Mesothelial cell of epicardium (in vitro differentiated cells): ENCODE measurements at regions not wholly inside any gene's neighbourhood (a gene's known extent, or its start where the extent isn't known, plus 50 kb on each side); places are given as distances from the start of the nearest gene placed in this dataset.
"Not testable (repeated sequence)": the region's sequence is repeated elsewhere in the genome, so short reads cannot be mapped to it uniquely, and the experiment has no call there.

ENCODE experiments used
- DNase-seq, 2 experiments: peaks; one replicate each; pipeline ENCODE4 v3.0.0; 2021; ENCODE audit warnings: low spot score in 2 of 2; ENCODE audit not compliant: unreplicated experiment in 2 of 2
- H3K27ac Mint-ChIP-seq: 2 replicates; pipeline ENCODE4 v1.8.0; 2021; ENCODE audit warnings: mixed read lengths
- H3K27me3 Mint-ChIP-seq: 2 replicates; pipeline ENCODE4 v1.8.0; 2021; ENCODE audit warnings: low read depth, mixed read lengths
- H3K36me3 Mint-ChIP-seq: 2 replicates; pipeline ENCODE4 v1.8.0; 2021; ENCODE audit warnings: mixed read lengths
- H3K4me1 Mint-ChIP-seq: 2 replicates; pipeline ENCODE4 v1.8.0; 2021; ENCODE audit warnings: mixed read lengths
- H3K4me3 Mint-ChIP-seq: 2 replicates; pipeline ENCODE4 v1.8.0; 2021; ENCODE audit warnings: mild to moderate bottlenecking, moderate library complexity, mixed read lengths
- H3K9me3 Mint-ChIP-seq: 2 replicates; pipeline ENCODE4 v1.8.0; 2021; ENCODE audit warnings: mixed read lengths
- TF ChIP-seq, protein P1 (sequence below): fragments of 200-600 bp; sonication (generic); IDR thresholded peaks from one replicate; pipeline ENCODE4 v1.5.0; 2021; ENCODE audit warnings: antibody characterized with exemption; ENCODE audit not compliant: unreplicated experiment

- TF ChIP-seq, protein P1, sequence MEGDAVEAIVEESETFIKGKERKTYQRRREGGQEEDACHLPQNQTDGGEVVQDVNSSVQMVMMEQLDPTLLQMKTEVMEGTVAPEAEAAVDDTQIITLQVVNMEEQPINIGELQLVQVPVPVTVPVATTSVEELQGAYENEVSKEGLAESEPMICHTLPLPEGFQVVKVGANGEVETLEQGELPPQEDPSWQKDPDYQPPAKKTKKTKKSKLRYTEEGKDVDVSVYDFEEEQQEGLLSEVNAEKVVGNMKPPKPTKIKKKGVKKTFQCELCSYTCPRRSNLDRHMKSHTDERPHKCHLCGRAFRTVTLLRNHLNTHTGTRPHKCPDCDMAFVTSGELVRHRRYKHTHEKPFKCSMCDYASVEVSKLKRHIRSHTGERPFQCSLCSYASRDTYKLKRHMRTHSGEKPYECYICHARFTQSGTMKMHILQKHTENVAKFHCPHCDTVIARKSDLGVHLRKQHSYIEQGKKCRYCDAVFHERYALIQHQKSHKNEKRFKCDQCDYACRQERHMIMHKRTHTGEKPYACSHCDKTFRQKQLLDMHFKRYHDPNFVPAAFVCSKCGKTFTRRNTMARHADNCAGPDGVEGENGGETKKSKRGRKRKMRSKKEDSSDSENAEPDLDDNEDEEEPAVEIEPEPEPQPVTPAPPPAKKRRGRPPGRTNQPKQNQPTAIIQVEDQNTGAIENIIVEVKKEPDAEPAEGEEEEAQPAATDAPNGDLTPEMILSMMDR = no peak
- H3K9me3 Mint-ChIP-seq = peaks cover 22% of the 10 kb centered on the region
- no peaks in the 10 kb centered on the region for H3K36me3 Mint-ChIP-seq
- no peaks in the 10 kb centered on the region for H3K4me1 Mint-ChIP-seq
- no peak overlapping the region for H3K27ac Mint-ChIP-seq
- H3K27me3 Mint-ChIP-seq = peaks cover 9% of the 10 kb centered on the region
- no peak for DNase-seq
- no peak overlapping the region for H3K4me3 Mint-ChIP-seq
These were observed 538.7 kb downstream of the HAPSTR1 start for GRCh38 chr16:9630119-9630518.

- no peak overlapping the region for H3K4me3 Mint-ChIP-seq
- H3K27ac Mint-ChIP-seq = no peak overlapping the region
- peaks cover 22% of the 10 kb centered on the region for H3K9me3 Mint-ChIP-seq
- TF ChIP-seq, protein P1 = no peak
- H3K27me3 Mint-ChIP-seq = peaks cover 9% of the 10 kb centered on the region
- no peak for DNase-seq
- no peaks in the 10 kb centered on the region for H3K36me3 Mint-ChIP-seq
- H3K4me1 Mint-ChIP-seq = no peaks in the 10 kb centered on the region
These were observed 539.5 kb downstream of the HAPSTR1 start for GRCh38 chr16:9630985-9631384.

DNA sequence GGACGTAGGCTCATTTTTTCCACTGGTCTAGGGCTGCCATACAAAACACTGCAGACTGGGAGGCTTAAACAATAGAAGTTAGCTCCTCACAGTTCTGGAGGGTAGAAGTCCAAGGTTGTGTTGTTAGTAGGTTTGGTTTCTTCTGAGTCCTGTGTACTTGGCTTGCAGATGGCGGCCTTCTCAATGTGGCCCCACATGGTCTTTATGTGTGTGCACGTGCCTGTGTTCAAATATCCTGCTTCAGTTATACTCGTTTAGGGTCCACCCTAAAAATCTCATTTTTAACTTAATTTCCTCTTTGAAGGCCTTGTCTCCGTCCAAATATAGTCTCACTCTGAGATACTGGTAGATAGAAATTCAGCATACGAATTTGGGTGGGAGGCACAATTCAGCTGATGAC is 542.4 kb downstream of the HAPSTR1 start:
- H3K27me3 Mint-ChIP-seq = no peaks in the 10 kb centered on the region
- TF ChIP-seq, protein P1 = no peak
- no peak for DNase-seq
- peaks cover 22% of the 10 kb centered on the region for H3K9me3 Mint-ChIP-seq
- H3K36me3 Mint-ChIP-seq = no peaks in the 10 kb centered on the region
- no peak overlapping the region for H3K4me3 Mint-ChIP-seq
- no peaks in the 10 kb centered on the region for H3K4me1 Mint-ChIP-seq
- no peak overlapping the region for H3K27ac Mint-ChIP-seq

GRCh38 chr16:9635150-9635720 is 543.8 kb downstream of the HAPSTR1 start:
- H3K4me3 Mint-ChIP-seq, H3K36me3 Mint-ChIP-seq, DNase-seq, H3K27ac Mint-ChIP-seq, H3K27me3 Mint-ChIP-seq, H3K4me1 Mint-ChIP-seq: not testable (repeated sequence)
- peaks cover 25% of the 10 kb centered on the region for H3K9me3 Mint-ChIP-seq

DNA sequence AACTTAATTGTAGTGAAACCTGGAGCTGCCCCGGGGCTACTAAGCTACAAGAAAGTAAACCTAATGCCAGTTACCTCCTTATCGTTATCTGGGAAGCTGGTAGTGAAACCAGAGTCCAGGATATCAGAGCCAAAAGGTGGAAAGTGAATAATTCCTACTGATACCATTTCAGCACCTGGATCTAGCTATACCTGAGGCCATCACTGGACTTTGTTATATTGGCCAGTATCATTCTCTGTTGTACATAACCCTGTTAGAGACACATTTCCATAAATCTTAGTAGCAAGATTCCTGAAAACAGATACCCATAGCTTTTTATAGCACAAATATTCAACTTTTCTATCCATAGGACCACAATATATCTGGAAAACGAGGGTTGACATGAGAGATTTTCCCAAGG is 538.0 kb downstream of the GRIN2A start:
- Mint-ChIP-seq H3K27me3 (peaks cover 12% of the 10 kb centered on the region), H3K9me3 (peaks cover 4% of the 10 kb centered on the region), H3K36me3 (no peaks in the 10 kb centered on the region), H3K4me3 (no peak overlapping the region), H3K4me1 (no peaks in the 10 kb centered on the region), H3K27ac (no peak overlapping the region)
- DNase-seq = no peak
- TF ChIP-seq, protein P1 = no peak

GRCh38 chr16:9645911-9646310 is 536.3 kb downstream of the GRIN2A start:
- Mint-ChIP-seq H3K9me3 (no peaks in the 10 kb centered on the region), H3K4me3 (no peak overlapping the region), H3K27me3 (peaks cover 12% of the 10 kb centered on the region), H3K4me1 (peaks cover 5% of the 10 kb centered on the region), H3K36me3 (no peaks in the 10 kb centered on the region), H3K27ac (no peak overlapping the region)
- DNase-seq = no peak
- TF ChIP-seq, protein P1 = no peak
